HG03575 (cell line): ENCODE measurements at regions not wholly inside any gene's neighbourhood (a gene's known extent, or its start where the extent isn't known, plus 50 kb on each side); places are given as distances from the start of the nearest gene placed in this dataset.
"Not testable (repeated sequence)": the region's sequence is repeated elsewhere in the genome, so short reads cannot be mapped to it uniquely, and the experiment has no call there.

Experiments
- ATAC-seq: cut with Tn5 transposase; IDR thresholded peaks from one replicate; pipeline ENCODE4 v1.9.1; 2021; ENCODE audit not compliant: unreplicated experiment, insufficient number of reproducible peaks, low FRiP score; ENCODE audit errors: extremely low read depth

DNA sequence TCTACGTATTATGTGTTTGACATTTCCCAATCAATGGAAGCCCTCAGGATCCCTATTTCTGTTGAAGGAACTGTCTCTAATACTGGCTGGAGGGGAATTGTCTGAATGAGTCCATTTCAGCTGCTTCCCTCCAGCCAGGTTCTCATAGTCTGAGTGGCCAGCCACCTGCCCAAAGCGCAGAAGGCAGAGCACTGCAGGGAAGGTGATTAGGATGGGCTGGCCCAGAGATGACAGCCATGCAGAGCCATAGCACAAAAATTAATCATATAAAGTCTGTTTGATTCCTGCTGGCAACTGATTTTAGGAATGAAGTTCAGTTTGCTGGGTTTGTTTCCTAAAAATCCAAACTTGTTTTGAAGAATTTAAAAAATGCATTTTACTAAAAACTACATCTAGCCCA is 327.1 kb downstream of the ETAA1 start:
- no peak for ATAC-seq

DNA sequence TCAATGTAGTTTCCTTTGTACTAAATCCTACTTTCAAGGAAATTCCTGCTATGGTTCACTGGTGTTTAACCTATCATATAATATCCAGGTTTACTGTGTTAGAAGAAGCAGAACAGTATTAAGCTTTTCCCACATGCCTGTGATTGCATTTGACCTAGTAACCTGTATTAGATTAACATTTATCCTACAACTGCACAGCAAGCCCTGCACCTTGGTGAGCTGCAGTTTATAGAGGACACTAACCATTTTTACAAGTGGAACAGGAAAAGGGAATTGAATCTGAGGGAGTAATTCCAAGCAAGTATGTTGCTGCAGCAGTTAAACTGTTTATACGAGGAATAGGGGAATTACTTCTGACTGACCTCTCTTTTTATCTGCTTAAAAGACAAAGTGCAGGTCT is 328.6 kb downstream of the ETAA1 start:
- ATAC-seq: no peak

DNA sequence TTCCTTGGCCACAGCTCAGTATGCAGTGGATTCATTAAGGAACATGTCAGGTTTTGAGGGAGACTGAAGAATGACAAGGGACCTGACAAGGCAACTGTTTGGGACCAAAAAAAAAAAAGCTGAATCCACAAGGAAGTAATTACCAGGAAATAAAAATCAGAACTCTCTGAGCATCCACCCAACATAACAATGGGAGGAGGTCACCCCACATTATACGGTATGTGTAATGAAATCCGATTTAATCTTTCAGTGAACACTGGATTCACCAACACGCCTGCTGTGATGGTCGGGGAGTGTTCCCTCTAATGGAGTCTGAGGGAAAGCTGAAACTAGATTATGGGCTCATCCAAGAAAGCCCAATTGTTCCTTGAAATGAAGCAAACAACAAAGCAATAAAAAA is 329.3 kb downstream of the ETAA1 start:
- ATAC-seq: no peak

DNA sequence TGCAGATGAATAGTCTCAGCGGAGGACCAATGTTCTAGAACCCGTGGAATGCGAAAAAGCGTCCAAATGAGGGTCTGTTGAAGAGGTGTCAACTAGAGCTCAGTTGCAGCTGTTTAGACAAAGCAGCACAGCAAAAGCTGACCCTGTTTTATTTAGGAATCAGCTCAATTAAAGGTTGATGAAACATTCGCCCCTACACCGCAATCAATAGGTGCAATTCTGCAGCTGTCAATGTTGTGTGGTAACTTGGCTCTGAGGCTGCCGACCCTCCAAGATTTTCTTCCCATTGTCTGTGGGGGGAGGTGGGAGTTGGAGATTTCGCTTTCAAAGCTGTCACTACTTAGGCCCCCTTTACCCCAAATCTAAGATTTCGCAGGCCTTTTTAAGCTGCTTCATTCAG is 330.0 kb downstream of the ETAA1 start:
- no peak for ATAC-seq

DNA sequence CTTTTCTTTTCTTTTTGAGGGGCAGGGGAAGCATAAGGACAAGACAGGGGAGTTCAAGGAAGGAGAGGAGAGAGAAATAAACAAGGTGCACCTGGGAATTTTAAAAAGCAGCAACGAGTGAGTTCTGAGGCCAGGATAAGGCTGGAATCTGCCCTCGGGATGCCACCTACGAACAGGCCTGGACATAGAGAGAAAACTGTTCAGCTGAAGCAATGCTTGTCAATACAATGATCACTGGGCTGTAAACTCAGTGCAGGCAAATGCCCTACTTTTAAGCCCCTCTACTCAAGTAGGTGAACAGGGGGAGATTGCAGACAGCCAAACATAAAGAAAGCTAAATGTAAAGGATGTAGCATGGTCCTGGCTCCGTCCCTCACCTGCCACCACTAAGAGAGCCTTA is 330.5 kb downstream of the ETAA1 start:
- ATAC-seq: no peak

DNA sequence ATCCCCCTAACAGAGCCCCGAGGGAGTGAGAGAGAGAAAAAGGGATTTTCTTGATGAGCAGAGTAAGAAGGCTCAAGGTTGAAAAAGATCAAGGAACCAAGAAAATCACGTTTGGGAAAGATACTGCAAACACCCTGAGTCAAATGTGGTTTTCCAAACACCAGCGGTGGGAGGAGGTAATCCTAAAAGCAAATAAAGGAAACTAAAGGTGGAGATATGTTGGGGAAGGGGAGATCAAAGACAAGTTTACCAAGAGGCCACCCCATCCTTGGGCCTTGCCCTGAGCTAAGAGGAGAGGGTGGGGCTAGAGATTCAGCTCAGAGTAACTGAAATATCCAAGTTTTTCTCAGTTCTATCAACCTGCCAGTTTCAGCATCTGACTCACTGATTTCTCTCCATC is 332.3 kb downstream of the ETAA1 start:
- ATAC-seq: no peak

DNA sequence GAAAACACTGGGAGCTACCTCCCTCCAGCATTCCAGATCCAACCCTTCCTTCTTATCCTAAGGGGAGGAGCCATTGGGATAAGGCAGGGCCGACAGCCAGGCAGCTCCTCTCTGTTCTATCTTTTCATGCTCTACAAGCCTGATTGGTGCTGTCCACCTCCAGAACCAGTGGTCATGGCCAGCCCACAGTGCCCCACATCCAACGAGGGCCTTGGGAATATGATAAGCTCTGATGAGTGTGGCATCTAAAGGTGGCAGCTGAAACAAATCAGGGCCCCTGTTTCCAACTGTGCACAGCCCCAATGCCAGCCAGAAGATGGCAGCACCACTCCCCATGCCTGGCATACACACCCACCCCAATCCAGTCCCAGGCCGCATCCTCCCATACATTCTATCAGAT is 329.3 kb downstream of the C1D start:
- ATAC-seq: no peak

DNA sequence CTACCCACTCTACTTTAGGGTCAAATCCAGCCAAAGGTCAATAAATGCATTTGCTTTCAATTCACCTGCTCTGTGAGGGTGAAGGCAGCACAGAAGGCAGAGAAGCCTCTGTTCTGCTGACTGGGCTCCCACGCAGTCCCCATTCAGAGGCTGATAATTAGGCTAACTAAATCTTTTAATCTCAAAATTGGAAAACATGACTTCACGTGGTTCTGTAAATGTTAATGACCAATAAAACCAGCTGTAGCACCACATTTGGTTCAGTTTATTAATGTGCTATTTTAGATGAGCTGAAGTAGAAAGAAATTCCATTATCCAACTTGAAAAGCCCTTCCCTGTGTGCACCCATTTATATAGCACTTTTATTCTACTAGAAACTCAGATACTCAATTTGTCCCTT is 310.6 kb downstream of the C1D start:
- ATAC-seq: no peak

DNA sequence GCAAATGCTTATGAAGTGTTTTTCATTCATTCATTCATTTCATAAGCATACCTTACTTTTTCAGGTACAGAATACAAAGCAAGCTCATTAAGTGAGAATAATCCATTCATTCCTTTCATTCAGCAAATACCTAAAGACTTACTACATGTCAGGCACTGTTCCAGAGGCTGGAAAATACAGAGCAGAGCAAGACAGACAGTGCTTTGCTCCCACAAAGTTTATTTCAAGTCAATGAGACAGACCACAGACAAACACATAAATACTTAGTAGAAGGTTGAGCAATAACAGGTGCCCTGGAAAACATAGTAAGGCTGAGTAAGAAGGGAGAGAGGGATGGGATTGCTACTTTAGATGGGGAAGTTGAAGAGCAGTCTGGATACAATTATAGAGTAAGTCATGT is 309.8 kb downstream of the C1D start:
- no peak for ATAC-seq

DNA sequence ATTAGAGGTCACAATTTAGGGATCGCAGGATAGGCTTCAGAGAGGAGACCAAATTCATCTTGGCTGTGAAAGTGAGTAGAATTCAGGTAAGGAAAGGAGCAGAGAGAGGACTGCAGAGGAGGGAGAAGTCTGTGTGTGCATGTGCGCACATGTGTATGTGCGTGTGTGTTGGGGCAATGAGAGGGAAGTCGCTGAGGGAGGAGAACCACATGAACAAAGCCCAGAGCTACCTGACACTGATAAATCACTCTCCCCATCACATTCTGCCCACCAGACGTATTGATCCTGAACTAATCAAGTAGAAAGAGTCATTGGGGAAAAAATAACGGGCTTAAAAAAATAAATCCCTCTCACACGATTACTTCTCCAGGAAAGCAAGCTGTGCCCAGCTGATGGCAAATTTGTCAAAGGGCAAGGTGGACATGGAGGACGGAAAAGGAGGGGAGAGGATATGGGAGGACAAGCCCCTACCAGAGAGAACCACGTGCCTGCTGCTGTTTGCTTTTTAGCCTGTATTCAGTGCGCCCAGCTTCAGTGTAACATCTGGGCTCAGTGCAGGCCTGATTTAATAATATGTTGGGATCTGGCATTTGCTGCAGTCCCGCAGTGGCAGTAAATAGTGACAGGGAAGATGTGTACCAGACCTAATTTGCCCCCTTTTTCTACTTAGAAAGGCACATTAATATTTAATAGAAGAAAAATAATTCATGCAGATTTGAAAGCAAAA is 307.5 kb downstream of the C1D start:
- ATAC-seq: no peak

DNA sequence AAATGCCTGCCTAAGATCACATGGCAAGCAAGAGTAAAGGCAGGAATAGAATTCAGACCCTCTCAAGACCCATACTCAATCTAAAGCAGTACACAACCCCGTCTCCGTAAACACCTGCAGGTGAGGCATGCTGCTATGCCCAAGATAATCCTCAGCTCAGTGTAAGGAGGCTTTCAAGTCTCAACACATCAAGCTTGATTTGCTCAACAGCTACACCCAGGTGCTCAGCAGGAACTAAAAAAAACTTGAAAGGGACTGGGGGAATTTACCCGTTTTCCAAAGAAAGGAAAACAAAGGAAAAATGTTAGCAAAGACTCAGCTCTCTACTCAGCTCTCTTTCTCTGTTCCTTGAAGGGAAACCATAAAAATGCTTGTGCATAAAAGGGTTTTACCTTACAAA is 301.8 kb downstream of the C1D start:
- no peak for ATAC-seq

DNA sequence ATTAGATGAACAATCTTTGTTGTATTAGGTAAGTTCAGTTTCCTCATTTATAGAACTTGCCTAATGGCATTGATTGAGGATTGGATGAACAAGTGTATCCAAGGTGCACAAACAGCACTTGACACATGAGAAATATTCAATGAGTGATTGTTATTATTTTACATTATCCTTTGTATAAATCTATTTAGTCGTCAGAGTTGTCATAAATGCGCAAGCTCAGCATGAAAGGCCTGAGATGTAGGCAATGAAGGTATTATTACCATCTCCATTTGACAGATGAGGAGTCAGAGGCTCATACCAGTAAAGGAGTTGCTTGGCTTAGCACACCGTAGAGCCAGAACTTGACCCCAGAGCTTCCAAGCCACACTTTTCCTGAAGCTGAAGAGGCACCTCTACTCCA is 291.4 kb downstream of the C1D start:
- no peak for ATAC-seq

DNA sequence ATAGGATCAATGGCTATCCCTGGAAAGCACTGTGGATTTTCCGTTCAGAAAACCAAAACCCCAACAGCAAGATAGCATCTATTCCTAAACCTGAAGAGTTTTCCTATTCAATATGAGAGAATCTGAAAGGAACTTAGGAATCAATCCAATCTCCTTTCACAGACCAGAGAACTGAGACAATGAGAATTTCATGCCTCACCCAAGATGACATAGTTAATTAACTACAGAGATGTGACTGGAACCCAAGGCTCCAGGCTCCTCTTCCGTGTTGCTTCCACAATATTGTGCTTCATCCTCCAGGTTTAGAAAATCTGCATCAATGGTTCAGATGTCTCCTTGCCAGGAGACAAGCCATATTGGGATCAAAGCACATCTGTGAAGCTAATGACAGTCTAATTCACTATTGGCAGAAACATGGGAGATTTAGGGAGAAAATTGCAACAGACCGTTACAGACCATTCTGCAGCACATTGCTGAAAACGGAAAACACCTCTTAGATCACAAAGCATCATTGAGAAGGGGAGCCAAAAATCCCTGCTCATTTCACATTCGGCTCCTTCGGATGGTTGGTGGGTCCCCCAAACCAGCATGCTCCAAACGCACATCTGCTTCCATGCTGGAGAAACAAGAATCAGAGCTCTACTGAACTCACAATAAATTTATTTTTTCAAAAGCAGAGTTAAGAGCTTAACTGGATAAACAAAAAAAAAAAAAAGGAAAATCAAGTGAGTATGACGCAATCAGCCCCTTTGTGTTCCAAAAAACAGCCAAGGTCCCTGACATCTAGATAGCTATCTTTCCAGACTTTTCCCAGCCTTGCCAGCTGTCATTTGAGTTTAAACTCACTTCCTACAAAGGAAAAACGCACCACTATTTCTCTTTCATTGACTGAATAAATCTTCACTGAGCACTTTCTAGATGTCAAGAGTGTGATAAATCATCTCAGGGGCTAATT is 290.3 kb downstream of the C1D start:
- ATAC-seq: no peak

DNA sequence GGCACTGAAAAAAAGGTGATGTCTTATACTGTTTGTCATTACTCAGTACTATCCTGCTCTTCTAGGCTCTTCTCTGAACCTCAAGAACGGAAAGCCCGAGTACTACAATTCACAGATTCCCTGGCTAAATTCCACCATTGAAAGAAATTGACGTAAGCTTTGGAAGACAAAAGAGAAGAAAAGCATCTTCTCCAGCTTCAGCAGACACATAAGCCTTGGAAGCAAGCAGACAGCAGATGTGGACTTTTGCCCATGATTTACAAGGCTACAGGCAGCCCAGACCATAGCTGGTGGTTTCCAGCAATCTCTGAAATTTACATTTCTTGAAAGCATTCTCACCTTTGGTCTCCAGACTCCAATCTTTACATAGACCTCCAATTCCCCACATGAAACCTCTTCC is 289.0 kb downstream of the C1D start:
- ATAC-seq: no peak

DNA sequence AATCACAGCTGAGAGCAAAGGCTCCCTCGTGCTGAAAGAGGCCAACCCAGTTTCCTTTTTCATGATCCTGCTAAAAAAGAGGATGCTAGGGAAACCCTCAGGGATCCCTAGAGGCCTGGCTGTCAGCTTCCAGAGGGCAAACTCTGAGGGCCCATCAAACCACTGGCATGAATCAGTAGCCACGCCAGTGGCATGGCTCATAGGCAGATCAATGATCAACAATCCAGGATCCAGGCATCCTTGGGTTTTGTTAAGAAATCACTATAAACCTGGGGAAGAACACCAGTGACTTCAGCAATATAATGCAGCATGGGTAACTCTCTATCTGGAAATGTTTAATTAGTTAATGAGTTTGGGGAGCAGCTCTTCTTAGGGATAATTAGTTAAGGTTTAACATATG is 286.5 kb downstream of the C1D start:
- ATAC-seq: no peak

DNA sequence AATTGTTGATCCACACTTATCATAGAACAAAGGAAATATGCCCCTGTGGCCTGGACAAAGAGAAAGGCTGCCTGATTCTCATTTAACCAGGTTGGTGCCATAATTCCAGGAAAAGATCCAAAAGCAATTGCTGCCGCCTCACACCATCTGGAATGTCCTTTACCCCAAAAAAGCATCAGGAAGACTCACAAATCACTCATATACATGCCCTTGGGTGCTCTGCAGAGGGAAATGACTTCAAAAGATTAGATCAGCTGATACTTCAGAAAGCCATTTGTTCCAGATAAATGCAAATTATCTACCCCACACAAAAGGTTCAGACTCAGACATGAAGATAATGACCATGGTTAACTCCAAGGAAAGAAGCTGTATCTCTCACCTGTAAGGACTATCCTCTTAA is 285.8 kb downstream of the C1D start:
- ATAC-seq: no peak

DNA sequence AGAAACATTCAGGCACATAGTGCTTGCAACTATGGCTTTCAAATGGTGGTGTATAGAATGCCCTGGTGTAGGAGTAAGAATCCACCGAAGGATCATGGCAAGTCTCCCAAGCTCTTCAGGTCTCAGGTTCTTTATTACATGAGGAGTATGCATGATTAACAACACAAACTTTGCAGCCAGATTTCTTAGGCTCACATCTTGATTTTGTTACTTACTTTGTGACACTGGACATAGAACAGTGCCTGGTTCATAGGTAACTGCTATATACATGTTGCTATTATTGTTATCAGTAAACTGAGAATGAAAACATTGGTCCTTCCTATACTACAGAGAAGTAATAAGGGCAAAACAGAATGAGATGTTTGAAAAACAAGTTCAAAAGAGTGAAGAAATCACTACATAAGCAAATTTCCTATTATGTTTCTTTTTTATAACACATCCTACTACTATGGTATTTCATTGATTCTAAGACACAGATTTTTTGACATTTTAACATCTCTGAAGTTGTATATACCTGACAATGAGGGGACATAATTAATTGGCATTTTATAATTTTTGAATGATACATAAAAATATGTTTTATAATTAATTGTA is 284.9 kb downstream of the C1D start:
- ATAC-seq: no peak

DNA sequence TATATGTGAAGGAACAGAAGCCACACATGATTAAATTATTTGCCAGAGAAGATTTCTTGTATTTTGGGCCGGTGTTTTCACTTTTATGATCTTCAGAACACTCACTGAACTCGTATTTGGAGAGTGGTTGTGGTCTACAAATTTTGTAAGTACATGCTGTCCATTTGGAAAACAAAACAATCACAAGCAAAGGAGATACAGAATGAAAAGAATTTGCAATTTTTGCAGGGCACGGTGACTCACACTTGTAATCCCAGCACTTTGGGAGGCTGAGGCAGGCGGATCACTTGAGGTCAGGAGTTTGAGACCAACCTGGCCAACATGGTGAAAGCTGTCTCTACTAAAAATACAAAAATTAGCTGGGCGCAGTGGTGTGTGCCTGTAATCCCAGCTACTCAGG is 282.0 kb downstream of the C1D start:
- not testable (repeated sequence) for ATAC-seq

DNA sequence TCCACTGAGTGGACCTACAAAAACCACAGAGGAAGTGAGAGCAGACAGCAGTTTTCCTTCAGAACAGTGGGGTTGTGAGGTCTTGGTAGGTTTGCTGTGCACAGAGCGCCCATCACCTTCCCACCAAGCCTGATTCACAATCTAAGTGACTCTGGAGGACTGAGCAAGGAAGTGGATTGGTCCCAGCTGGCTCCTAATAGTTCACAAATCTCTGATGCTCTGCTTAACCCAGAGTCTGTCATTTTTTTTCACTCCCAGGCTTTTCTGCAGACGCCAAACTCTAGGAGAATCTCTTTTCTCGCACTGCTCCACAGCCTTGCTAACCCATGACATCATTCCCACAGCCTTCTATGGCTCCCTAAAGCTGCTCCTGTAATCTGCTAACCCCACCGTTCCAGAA is 280.4 kb downstream of the C1D start:
- no peak for ATAC-seq

DNA sequence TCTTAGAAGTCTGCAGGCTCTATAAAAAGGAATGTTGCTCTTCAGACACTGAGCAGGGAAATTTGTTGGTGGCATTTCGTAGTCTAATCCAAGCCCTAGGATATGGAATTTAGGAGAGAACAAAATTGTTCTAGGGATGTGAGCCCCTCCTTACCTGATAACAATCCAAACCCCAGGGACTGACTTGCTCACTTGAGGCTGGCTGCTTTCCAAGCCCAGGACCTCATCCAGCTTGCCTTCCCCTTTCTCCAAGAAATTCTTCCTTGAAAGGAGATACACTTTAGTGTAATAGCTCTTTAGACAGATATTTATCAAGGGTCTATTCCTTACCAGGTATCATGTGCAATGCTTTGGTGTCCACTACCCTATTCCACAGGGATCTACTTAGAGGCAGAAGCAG is 279.8 kb downstream of the C1D start:
- ATAC-seq: no peak
